ENCODE measurements at regions not wholly inside any gene's neighbourhood (a gene's known extent, or its start where the extent isn't known, plus 50 kb on each side); places are given as distances from the start of the nearest gene placed in this dataset.

GRCh38 chr5:114191441-114191840 lies 170.4 kb upstream of the KCNN2 start:
- no peak for TF ChIP-seq REST (IDR thresholded peaks at IDR 0.05; ENCODE audit: insufficient replicate concordance, low read depth)
- no peak for TF ChIP-seq CTCF (IDR thresholded peaks at IDR 0.05; ENCODE audit: insufficient read depth, low read length)
- TF ChIP-seq POLR2AphosphoS5 (IDR thresholded peaks at IDR 0.05; ENCODE audit: low read depth), result no peak
- TF ChIP-seq GABPA (IDR thresholded peaks at IDR 0.05; ENCODE audit: low read depth), result no peak

All from HL-60 (cell line).